ENCODE measurements at regions not wholly inside any gene's neighbourhood (a gene's known extent, or its start where the extent isn't known, plus 50 kb on each side); places are given as distances from the start of the nearest gene placed in this dataset.

DNA sequence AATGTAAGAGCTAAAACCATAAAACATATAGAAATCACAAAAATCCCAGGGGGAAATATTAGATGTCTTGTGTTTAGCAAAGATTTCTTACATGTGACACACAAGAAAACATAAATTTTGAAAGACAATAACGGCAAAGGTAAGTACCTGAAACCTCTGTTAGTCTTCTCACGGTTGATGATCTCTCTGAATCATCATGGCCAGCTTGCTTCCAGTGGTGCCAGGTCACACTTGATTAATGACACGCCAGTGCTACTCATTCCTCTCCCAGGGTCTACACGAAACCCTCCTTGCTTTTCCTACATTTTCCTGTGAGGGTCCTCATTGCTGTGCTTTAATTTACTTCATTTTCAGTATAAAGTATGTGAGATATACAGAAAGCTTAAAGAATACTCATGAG lies 114.4 kb upstream of the PARP11 start:
- H3K9me2 ChIP-seq (replicated peaks; ENCODE audit: insufficient read depth, low read length), result no peaks in the 10 kb centered on the region
- no peaks in the 10 kb centered on the region for H3K27me3 ChIP-seq (ENCODE audit: low read length)
- no peaks in the 10 kb centered on the region for H3K79me2 ChIP-seq (ENCODE audit: insufficient read depth, low read length)
- H3K4me3 ChIP-seq (ENCODE audit: insufficient read depth, low read length, poor library complexity, severe bottlenecking), result no peak overlapping the region
- H3K36me3 ChIP-seq (ENCODE audit: low read length), result no peaks in the 10 kb centered on the region
- TF ChIP-seq, protein P1, sequence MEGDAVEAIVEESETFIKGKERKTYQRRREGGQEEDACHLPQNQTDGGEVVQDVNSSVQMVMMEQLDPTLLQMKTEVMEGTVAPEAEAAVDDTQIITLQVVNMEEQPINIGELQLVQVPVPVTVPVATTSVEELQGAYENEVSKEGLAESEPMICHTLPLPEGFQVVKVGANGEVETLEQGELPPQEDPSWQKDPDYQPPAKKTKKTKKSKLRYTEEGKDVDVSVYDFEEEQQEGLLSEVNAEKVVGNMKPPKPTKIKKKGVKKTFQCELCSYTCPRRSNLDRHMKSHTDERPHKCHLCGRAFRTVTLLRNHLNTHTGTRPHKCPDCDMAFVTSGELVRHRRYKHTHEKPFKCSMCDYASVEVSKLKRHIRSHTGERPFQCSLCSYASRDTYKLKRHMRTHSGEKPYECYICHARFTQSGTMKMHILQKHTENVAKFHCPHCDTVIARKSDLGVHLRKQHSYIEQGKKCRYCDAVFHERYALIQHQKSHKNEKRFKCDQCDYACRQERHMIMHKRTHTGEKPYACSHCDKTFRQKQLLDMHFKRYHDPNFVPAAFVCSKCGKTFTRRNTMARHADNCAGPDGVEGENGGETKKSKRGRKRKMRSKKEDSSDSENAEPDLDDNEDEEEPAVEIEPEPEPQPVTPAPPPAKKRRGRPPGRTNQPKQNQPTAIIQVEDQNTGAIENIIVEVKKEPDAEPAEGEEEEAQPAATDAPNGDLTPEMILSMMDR (IDR thresholded peaks at IDR 0.05; ENCODE audit: insufficient read depth, low read length, poor library complexity, severe bottlenecking), result no peak
- TF ChIP-seq EZH2phosphoT487 (conservative IDR thresholded peaks at IDR 0.05; ENCODE audit: low read length), result no peak
- H3F3A ChIP-seq (ENCODE audit: insufficient read depth), result no peaks in the 10 kb centered on the region
- H4K20me1 ChIP-seq (ENCODE audit: low read depth, low read length), result no peaks in the 10 kb centered on the region
- no peak overlapping the region for H3K9ac ChIP-seq (ENCODE audit: low read length)
- no peak overlapping the region for H3K4me2 ChIP-seq (ENCODE audit: low read depth, low read length, poor library complexity, severe bottlenecking)
- peaks cover 4% of the 10 kb centered on the region; the same call in 1 of the 2 replicates for H3K9me3 ChIP-seq (ENCODE audit: insufficient read depth, low read length)
- H3K27ac ChIP-seq (ENCODE audit: low read depth, low read length), result no peak overlapping the region
- no peak overlapping the region for H2AFZ ChIP-seq (ENCODE audit: low read depth, low read length, severe bottlenecking)

DNA sequence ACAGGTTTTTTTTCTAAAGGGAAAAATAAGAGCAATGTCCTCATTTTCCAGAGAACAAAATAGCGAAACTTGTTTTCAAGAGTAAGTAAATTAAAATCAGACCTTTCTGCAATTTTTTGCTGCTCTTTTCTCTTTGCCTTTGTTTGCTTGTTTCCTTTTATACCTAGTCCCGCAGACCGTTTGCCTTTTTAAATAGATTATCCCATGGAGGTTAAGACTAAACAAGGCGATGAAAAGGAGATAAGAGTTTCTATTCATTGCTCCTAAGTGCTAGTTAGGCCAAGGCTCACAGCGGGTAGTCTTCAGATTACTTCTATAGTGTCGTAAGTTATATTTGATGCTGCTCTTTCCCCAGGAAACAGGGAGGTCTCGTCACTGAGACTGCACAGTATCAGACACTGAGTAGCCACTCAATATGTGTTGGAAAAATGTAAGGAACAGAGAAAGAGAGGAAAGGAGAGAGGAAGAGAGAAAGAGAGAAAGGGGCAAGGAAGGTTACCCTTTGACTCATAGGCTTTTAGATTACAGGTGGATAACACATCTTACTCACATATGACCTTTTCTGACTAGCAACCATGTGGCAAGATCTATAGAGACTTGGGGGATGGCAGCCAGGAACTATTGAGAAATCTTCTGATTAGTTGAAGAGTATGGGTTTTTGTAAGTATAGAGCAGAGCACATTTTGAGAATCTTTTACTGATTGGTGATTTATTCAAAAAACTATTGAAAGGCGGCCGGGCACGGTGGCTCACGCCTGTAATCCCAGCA lies 107.5 kb upstream of the PARP11 start:
- TF ChIP-seq EZH2phosphoT487 (conservative IDR thresholded peaks at IDR 0.05; ENCODE audit: low read length), result no peak
- TF ChIP-seq, protein P1 (IDR thresholded peaks at IDR 0.05; ENCODE audit: insufficient read depth, low read length, poor library complexity, severe bottlenecking), result no peak
- H3K4me3 ChIP-seq (ENCODE audit: insufficient read depth, low read length, poor library complexity, severe bottlenecking), result no peak overlapping the region
- H4K20me1 ChIP-seq (ENCODE audit: low read depth, low read length), result no peaks in the 10 kb centered on the region
- peaks cover 4% of the 10 kb centered on the region; the same call in 1 of the 2 replicates for H3K9me3 ChIP-seq (ENCODE audit: insufficient read depth, low read length)
- H3K79me2 ChIP-seq (ENCODE audit: insufficient read depth, low read length), result no peaks in the 10 kb centered on the region
- H3K36me3 ChIP-seq (ENCODE audit: low read length), result no peaks in the 10 kb centered on the region
- H3K9ac ChIP-seq (ENCODE audit: low read length), result no peak overlapping the region
- H3K27me3 ChIP-seq (ENCODE audit: low read length), result no peaks in the 10 kb centered on the region
- H3F3A ChIP-seq (ENCODE audit: insufficient read depth), result no peaks in the 10 kb centered on the region
- no peak overlapping the region for H2AFZ ChIP-seq (ENCODE audit: low read depth, low read length, severe bottlenecking)
- no peak overlapping the region for H3K4me2 ChIP-seq (ENCODE audit: low read depth, low read length, poor library complexity, severe bottlenecking)
- H3K27ac ChIP-seq (ENCODE audit: low read depth, low read length), result no peak overlapping the region
- no peaks in the 10 kb centered on the region for H3K9me2 ChIP-seq (replicated peaks; ENCODE audit: insufficient read depth, low read length)

DNA sequence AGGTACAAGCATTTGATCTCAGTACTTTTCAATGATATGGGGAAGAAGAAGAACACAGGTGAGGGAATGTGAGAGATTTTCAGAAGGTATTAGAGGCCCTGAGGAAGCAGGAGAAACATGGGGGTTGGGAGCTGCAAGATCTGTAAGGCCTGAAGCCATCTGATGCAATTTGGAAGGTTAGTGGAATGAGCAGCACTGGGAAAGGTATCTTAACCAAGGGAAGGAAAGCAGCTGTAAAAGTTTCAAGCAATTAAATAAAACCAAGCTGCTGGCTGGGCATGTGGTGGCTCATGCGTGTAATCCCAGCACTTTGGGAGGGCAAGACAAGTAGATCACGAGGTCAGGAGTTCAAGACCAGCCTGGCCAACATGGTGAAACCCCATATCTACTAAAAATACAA lies 104.4 kb upstream of the PARP11 start:
- Histone ChIP-seq H3K27ac (ENCODE audit: low read depth, low read length) (no peak overlapping the region), H3F3A (ENCODE audit: insufficient read depth) (no peaks in the 10 kb centered on the region), H3K27me3 (ENCODE audit: low read length) (no peaks in the 10 kb centered on the region), H2AFZ (ENCODE audit: low read depth, low read length, severe bottlenecking) (no peak overlapping the region), H3K4me3 (ENCODE audit: insufficient read depth, low read length, poor library complexity, severe bottlenecking) (no peak overlapping the region), H4K20me1 (ENCODE audit: low read depth, low read length) (no peaks in the 10 kb centered on the region), H3K9me2 (replicated peaks; ENCODE audit: insufficient read depth, low read length) (no peaks in the 10 kb centered on the region), H3K36me3 (ENCODE audit: low read length) (no peaks in the 10 kb centered on the region), H3K79me2 (ENCODE audit: insufficient read depth, low read length) (no peaks in the 10 kb centered on the region), H3K9me3 (ENCODE audit: insufficient read depth, low read length) (no peaks in the 10 kb centered on the region), H3K4me2 (ENCODE audit: low read depth, low read length, poor library complexity, severe bottlenecking) (no peak overlapping the region), H3K9ac (ENCODE audit: low read length) (no peak overlapping the region)
- TF ChIP-seq, protein P1 (IDR thresholded peaks at IDR 0.05; ENCODE audit: insufficient read depth, low read length, poor library complexity, severe bottlenecking), result no peak
- TF ChIP-seq EZH2phosphoT487 (conservative IDR thresholded peaks at IDR 0.05; ENCODE audit: low read length), result no peak

All from SU-DHL-6 (cell line).